ENCODE measurements at regions not wholly inside any gene's neighbourhood (a gene's known extent, or its start where the extent isn't known, plus 50 kb on each side); places are given as distances from the start of the nearest gene placed in this dataset.

GRCh38 chr15:70249616-70250015, 151.9 kb upstream of the TLE3 start:
- no peak for TF ChIP-seq GATA3 (IDR thresholded peaks at IDR 0.05; ENCODE audit: low read depth, low read length)
- no peak for TF ChIP-seq GATA2 (IDR thresholded peaks at IDR 0.05; ENCODE audit: low read depth, low read length)
